Activated CD8-positive, alpha-beta memory T cell treated with anti-CD3 and anti-CD28 coated beads, Interleukin-2, amount 10 ng/mL, durations not matched to agents 7 days and 5 days (primary cell): ENCODE measurements at regions not wholly inside any gene's neighbourhood (a gene's known extent, or its start where the extent isn't known, plus 50 kb on each side); places are given as distances from the start of the nearest gene placed in this dataset.

Source experiments
- ATAC-seq: fragments of 150-1000 bp; cut with Tn5 transposase; one replicate; pipeline ENCODE4 v1.10.0; 2021; ENCODE audit warnings: moderate library complexity
- CTCF ChIA-PET: fragments of 350-600 bp; sonication (Branson Sonifier 250); formaldehyde crosslinking; loops from one replicate; lab custom pipeline; 2021; ENCODE audit warnings: antibody characterized with exemption; lab: Charles Lee
- DNase-seq: peaks from one replicate; pipeline ENCODE4 v3.0.0-alpha.2; 2020
- H3K27ac Mint-ChIP-seq: one replicate; pipeline ENCODE4 v1.8.0; 2021; ENCODE audit warnings: mild to moderate bottlenecking, mixed read lengths
- H3K27me3 Mint-ChIP-seq: one replicate; pipeline ENCODE4 v1.8.0; 2021; ENCODE audit warnings: mixed read lengths
- H3K36me3 Mint-ChIP-seq: one replicate; pipeline ENCODE4 v1.8.0; 2021; ENCODE audit warnings: mild to moderate bottlenecking, mixed read lengths
- H3K4me1 Mint-ChIP-seq: one replicate; pipeline ENCODE4 v1.8.0; 2021; ENCODE audit warnings: mixed read lengths
- H3K4me3 Mint-ChIP-seq: one replicate; pipeline ENCODE4 v1.8.0; 2021; ENCODE audit warnings: mild to moderate bottlenecking, moderate library complexity, mixed read lengths
- H3K9me3 Mint-ChIP-seq: one replicate; pipeline ENCODE4 v1.8.0; 2022; ENCODE audit warnings: low read depth, mixed read lengths

DNA sequence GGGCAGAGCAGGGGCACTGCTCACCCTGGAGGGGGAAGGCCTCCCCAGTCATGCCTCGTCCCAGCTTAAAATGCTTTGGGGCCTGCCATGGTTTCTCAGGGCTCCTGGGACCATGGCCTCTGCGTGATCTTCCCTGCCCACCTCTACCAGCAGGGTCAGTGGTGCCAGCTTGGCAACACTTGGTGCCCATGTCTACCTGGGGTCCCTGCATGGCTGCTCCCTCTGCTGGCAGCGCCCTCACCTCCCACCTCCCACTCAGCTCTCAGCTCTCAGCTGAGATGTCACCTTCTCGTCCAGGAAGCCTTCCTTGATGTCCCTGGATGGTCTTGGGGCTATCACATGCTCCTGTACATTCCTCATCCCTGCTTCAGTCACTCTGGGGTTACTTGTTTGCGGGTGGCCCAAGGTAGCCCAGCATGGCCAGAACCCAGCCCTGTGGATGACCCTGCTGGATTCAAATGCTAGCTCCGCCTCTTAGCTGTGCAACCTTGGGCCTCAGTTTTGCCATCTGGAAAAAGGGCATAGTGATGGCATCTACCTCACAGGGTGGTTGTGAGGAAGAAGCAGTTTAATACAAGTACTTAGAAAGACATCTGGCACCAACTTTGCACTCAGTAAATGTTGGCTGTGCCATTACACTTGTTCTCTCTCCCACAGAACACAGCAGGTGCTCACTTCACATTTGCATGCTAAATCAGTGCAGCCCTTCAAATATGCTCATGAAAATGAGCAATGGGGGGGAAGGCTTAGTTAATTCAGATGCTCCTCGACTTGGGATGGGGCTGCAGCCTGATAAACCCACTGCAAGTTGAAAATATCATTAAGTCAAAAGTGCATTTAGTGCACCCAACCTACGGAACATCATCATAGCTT, 53.5 kb upstream of the PTPN1 start:
- DNase-seq: no peak
- H3K27ac Mint-ChIP-seq: no peak overlapping the region
- H3K9me3 Mint-ChIP-seq: no peaks in the 10 kb centered on the region
- H3K27me3 Mint-ChIP-seq: peaks cover 51% of the 10 kb centered on the region
- peaks cover 18% of the 10 kb centered on the region for H3K4me1 Mint-ChIP-seq
- CTCF ChIA-PET: interaction anchor here (0.8 to 1.9 kb wide), 4 partner anchors 8 to 265 kb away, joined by 3 to 5 read pairs (median 4); partner anchors contain the start of gene CEBPB
- no peaks in the 10 kb centered on the region for H3K36me3 Mint-ChIP-seq
- H3K4me3 Mint-ChIP-seq: no peak overlapping the region
- ATAC-seq: no peak

- H3K27ac Mint-ChIP-seq: no peak overlapping the region
- CTCF ChIA-PET: interaction anchor here (0.9 to 9.0 kb wide), 5 partner anchors 8 to 274 kb away, joined by 3 to 154 read pairs (median 4); partner anchors contain the start of gene CEBPB
- H3K4me1 Mint-ChIP-seq: peaks cover 18% of the 10 kb centered on the region
- peaks cover 31% of the 10 kb centered on the region for H3K27me3 Mint-ChIP-seq
- no peaks in the 10 kb centered on the region for H3K36me3 Mint-ChIP-seq
- no peak overlapping the region for H3K4me3 Mint-ChIP-seq
- DNase-seq (no peak), ATAC-seq (no peak)
- H3K9me3 Mint-ChIP-seq: no peaks in the 10 kb centered on the region
Observed at GRCh38 chr20:50459124-50459918, 50.9 kb upstream of the PTPN1 start.

- no peak for DNase-seq
- CTCF ChIA-PET: interaction anchor here (0.7 to 9.0 kb wide), 8 partner anchors 9 to 367 kb away, joined by 3 to 154 read pairs (median 3); partner anchors contain the start of gene CEBPB
- peaks cover 25% of the 10 kb centered on the region for H3K4me1 Mint-ChIP-seq
- H3K27ac Mint-ChIP-seq: no peak overlapping the region
- H3K9me3 Mint-ChIP-seq: no peaks in the 10 kb centered on the region
- no peak for ATAC-seq
- no peak overlapping the region for H3K4me3 Mint-ChIP-seq
- peaks cover 27% of the 10 kb centered on the region for H3K27me3 Mint-ChIP-seq
- no peaks in the 10 kb centered on the region for H3K36me3 Mint-ChIP-seq
Observed at GRCh38 chr20:50460115-50460607, 50.0 kb upstream of the PTPN1 start.
